ENCODE measurements at regions not wholly inside any gene's neighbourhood (a gene's known extent, or its start where the extent isn't known, plus 50 kb on each side); places are given as distances from the start of the nearest gene placed in this dataset.

- no peak for TF ChIP-seq EP300 (IDR thresholded peaks at IDR 0.05; ENCODE audit: borderline replicate concordance)
- no peak for TF ChIP-seq FOXM1 (IDR thresholded peaks at IDR 0.05; ENCODE audit: borderline replicate concordance, low read depth)
Measured at GRCh38 chr7:86320341-86320740, 323.4 kb upstream of the GRM3 start.

GRCh38 chr7:86313842-86314241 is 329.9 kb upstream of the GRM3 start:
- TF ChIP-seq TEAD4 (IDR thresholded peaks at IDR 0.05) (no peak), YY1 (IDR thresholded peaks at IDR 0.05; ENCODE audit: low read depth) (no peak), EGR1 (IDR thresholded peaks at IDR 0.05) (no peak), CEBPB (IDR thresholded peaks at IDR 0.05) (no peak), TCF12 (IDR thresholded peaks at IDR 0.05; ENCODE audit: low read depth) (no peak), FOXM1 (IDR thresholded peaks at IDR 0.05; ENCODE audit: borderline replicate concordance, low read depth) (no peak), CREB1 (IDR thresholded peaks at IDR 0.05; ENCODE audit: low read depth) (no peak), USF1 (IDR thresholded peaks at IDR 0.05) (no peak), REST (IDR thresholded peaks at IDR 0.05; ENCODE audit: low read depth) (no peak), TAF1 (IDR thresholded peaks at IDR 0.05; ENCODE audit: low read depth) (no peak), NFIC (IDR thresholded peaks at IDR 0.05) (no peak), EP300 (IDR thresholded peaks at IDR 0.05; ENCODE audit: borderline replicate concordance) (no peak), ZBTB7A (IDR thresholded peaks at IDR 0.05; ENCODE audit: low read depth) (no peak), RAD21 (IDR thresholded peaks at IDR 0.05; ENCODE audit: low read depth) (no peak)
- TF ChIP-seq, protein P1, sequence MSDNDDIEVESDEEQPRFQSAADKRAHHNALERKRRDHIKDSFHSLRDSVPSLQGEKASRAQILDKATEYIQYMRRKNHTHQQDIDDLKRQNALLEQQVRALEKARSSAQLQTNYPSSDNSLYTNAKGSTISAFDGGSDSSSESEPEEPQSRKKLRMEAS (IDR thresholded peaks at IDR 0.05), result no peak

DNA sequence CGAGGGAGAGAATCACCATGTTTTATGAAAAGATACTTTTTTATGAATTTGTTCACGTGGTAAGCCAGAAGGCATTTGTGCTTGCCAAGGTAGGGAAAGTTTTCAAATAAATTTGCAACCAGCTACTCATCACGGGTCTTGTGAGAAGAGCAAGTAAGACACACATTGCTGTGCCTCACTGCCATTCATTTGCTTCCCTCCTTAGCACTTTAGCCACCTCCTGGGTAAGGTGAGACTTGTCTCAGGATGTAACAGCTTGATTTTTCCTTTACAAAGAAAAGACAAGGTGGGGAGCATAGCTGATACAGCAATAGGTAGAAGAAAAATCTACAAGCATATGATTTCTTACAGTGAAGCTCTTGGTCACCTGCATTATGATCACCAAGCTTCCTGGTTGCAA is 342.4 kb upstream of the GRM3 start:
- TF ChIP-seq FOXM1 (IDR thresholded peaks at IDR 0.05; ENCODE audit: borderline replicate concordance, low read depth) (no peak), REST (IDR thresholded peaks at IDR 0.05; ENCODE audit: low read depth) (no peak), ZBTB7A (IDR thresholded peaks at IDR 0.05; ENCODE audit: low read depth) (no peak), EP300 (IDR thresholded peaks at IDR 0.05; ENCODE audit: borderline replicate concordance) (no peak), EGR1 (IDR thresholded peaks at IDR 0.05) (no peak), NFIC (IDR thresholded peaks at IDR 0.05) (no peak), CEBPB (IDR thresholded peaks at IDR 0.05) (no peak), RAD21 (IDR thresholded peaks at IDR 0.05; ENCODE audit: low read depth) (no peak)

- TF ChIP-seq RAD21 (IDR thresholded peaks at IDR 0.05; ENCODE audit: low read depth) (no peak), CEBPB (IDR thresholded peaks at IDR 0.05) (no peak), TCF12 (IDR thresholded peaks at IDR 0.05; ENCODE audit: low read depth) (no peak), CREB1 (IDR thresholded peaks at IDR 0.05; ENCODE audit: low read depth) (no peak), YY1 (IDR thresholded peaks at IDR 0.05; ENCODE audit: low read depth) (no peak), USF1 (IDR thresholded peaks at IDR 0.05) (no peak), ZBTB7A (IDR thresholded peaks at IDR 0.05; ENCODE audit: low read depth) (no peak), EP300 (IDR thresholded peaks at IDR 0.05; ENCODE audit: borderline replicate concordance) (no peak), NFIC (IDR thresholded peaks at IDR 0.05) (no peak)
- TF ChIP-seq, protein P1 (IDR thresholded peaks at IDR 0.05), result no peak
Measured at GRCh38 chr7:86295526-86295925, 348.2 kb upstream of the GRM3 start.

GRCh38 chr7:86282014-86282682 is 361.6 kb upstream of the GRM3 start:
- TF ChIP-seq EP300 (IDR thresholded peaks at IDR 0.05; ENCODE audit: borderline replicate concordance) (no peak), TCF12 (IDR thresholded peaks at IDR 0.05; ENCODE audit: low read depth) (no peak), RAD21 (IDR thresholded peaks at IDR 0.05; ENCODE audit: low read depth) (no peak), YY1 (IDR thresholded peaks at IDR 0.05; ENCODE audit: low read depth) (no peak), REST (IDR thresholded peaks at IDR 0.05; ENCODE audit: low read depth) (no peak), USF1 (IDR thresholded peaks at IDR 0.05) (no peak), CEBPB (IDR thresholded peaks at IDR 0.05) (no peak), ZBTB7A (IDR thresholded peaks at IDR 0.05; ENCODE audit: low read depth) (no peak), FOXM1 (IDR thresholded peaks at IDR 0.05; ENCODE audit: borderline replicate concordance, low read depth) (no peak), EGR1 (IDR thresholded peaks at IDR 0.05) (no peak), TAF1 (IDR thresholded peaks at IDR 0.05; ENCODE audit: low read depth) (no peak)
- TF ChIP-seq, protein P1 (IDR thresholded peaks at IDR 0.05), result no peak

Data from Ishikawa (cell line).